ENCODE measurements at regions not wholly inside any gene's neighbourhood (a gene's known extent, or its start where the extent isn't known, plus 50 kb on each side); places are given as distances from the start of the nearest gene placed in this dataset.

DNA sequence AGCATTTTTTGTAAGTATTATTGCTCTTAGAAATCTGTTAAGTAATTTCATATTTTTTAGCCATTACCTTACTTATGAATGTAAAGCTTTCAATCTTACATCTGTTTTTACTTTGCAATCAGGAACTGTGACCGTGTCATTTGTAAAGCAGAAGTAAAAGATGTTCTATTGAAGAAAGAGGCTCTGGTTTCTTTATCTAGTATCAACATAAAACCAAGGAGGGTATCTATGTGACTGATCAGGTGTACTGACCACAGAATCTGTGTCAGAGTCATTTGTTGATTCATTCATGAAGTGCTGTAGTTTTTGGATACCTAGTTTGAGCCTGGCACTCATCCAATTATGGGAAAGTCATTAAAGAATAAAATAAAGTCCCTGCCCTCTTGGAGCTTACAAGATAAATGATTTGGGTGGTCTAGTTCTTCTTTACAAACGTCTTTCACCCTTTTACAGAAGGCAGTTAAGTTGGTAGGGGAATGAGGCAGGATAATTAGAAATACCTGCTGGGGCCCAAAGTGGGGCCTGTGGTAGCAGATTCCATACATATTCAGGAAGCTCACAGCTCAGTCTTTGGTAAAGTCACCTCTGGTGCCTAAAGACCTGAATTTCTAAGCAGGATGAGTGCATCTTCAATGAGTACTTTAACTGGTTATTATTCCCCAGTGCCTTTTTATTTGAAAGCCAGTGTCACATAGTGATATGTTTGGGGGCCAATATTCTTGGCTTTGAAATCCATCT is 260.6 kb upstream of the NT5C1B start:
- TF ChIP-seq, protein P1, sequence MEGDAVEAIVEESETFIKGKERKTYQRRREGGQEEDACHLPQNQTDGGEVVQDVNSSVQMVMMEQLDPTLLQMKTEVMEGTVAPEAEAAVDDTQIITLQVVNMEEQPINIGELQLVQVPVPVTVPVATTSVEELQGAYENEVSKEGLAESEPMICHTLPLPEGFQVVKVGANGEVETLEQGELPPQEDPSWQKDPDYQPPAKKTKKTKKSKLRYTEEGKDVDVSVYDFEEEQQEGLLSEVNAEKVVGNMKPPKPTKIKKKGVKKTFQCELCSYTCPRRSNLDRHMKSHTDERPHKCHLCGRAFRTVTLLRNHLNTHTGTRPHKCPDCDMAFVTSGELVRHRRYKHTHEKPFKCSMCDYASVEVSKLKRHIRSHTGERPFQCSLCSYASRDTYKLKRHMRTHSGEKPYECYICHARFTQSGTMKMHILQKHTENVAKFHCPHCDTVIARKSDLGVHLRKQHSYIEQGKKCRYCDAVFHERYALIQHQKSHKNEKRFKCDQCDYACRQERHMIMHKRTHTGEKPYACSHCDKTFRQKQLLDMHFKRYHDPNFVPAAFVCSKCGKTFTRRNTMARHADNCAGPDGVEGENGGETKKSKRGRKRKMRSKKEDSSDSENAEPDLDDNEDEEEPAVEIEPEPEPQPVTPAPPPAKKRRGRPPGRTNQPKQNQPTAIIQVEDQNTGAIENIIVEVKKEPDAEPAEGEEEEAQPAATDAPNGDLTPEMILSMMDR (IDR thresholded peaks at IDR 0.05) = no peak
- TF ChIP-seq POLR2A (IDR thresholded peaks at IDR 0.05) = no peak
